Fibroblast of upper back skin (primary cell): ENCODE measurements at regions not wholly inside any gene's neighbourhood (a gene's known extent, or its start where the extent isn't known, plus 50 kb on each side); places are given as distances from the start of the nearest gene placed in this dataset.

Experiments
- DNase-seq: peaks from one replicate; pipeline ENCODE4 v3.0.0-alpha.2; 2013

DNA sequence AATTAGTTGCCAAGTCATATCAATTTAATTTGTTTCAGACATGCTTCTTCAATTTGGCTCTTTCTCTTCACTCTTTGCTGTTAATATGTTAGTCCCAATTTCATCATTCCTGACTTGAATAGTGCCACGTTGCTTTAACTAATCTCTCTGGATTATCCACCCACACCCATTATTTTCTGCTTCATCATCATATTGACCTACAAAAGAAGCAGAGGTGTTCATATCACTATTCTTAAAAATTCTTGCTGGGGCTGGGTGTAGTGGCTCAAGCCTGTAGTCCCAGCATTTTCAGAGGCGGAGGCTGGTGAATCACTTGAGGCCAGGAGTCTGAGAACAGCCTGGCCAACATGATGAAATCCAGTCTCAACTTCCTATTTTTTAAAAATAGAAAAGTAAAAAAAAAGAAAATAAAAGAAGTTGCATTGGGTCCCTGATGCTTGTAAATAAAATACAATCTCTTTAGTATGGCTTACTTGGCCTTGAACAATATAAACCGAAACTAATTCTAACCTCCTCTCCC, 65.7 kb upstream of the KCNIP4 start:
- peak; percentile 56 for DNase-seq

DNA sequence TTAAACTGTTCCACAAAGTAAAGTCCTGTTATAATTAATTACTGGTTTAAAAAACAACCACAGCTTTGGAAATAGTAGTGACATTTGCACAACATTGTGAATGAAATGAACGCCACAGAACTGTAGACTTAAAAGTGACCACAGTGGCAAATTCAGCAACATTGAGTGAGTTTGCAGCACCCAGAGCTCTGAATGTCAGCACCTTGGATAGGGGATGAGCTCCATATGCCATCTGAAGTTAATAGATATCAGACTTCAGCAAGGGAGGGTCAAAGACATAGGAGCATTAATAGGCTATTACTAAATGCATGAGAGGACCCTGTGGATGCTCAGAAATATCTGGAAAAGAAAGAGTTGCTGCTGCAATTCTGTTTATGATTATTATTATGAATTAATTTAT, 55.3 kb upstream of the KCNIP4 start:
- DNase-seq: no peak
